Stimulated activated CD8-positive, alpha-beta memory T cell treated with anti-CD3 and anti-CD28 coated beads, Interleukin-2, amount 100 ng/mL, for 48 hours (primary cell): ENCODE measurements at regions not wholly inside any gene's neighbourhood (a gene's known extent, or its start where the extent isn't known, plus 50 kb on each side); places are given as distances from the start of the nearest gene placed in this dataset.
"Not testable (repeated sequence)": the region's sequence is repeated elsewhere in the genome, so short reads cannot be mapped to it uniquely, and the experiment has no call there.

ENCODE experiments used
- DNase-seq, 2 donors: peaks; one replicate each; pipeline ENCODE4 v3.0.0-alpha.2; 2020; ENCODE audit warnings: low read depth in 2 of 2

DNA sequence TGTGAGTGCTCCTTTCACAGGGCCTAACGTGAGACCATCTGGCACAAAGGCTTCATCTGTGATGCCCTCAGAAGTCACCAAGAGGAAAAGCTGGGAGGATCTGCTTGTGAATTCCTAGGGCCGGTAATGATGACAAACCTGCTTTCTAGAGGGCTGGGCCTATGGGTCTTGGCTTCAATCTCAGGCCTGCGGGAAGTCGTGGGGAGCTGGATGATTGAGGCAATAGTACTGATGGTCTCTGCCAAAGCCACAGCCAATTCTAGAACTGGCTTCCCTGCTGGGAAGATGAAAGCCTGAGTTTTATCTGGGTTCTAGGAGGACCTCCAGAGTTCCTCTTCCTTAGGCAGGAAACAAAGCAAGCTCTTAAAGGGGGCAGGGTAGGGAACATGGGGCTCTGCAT, 102.7 kb downstream of the TMEM215 start:
- DNase-seq: no peak

DNA sequence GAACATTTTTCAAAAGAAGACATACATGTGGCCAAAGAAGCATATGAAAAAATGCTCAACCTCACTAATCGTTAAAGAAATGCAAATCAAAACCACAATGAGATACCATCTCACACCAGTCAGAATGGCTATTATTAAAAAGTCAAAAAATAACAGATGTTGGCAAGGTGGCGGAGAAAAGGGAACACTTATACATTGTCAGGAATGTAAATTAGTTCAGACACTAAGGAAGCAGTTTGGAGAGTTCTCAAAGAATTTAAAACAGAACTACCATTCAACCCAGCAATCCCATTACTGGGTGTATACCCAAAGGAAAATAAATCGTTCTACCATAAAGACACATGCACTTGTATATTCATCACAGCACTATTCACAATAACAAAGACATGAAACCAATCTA, 106.9 kb downstream of the APTX start:
- not testable (repeated sequence) for DNase-seq

DNA sequence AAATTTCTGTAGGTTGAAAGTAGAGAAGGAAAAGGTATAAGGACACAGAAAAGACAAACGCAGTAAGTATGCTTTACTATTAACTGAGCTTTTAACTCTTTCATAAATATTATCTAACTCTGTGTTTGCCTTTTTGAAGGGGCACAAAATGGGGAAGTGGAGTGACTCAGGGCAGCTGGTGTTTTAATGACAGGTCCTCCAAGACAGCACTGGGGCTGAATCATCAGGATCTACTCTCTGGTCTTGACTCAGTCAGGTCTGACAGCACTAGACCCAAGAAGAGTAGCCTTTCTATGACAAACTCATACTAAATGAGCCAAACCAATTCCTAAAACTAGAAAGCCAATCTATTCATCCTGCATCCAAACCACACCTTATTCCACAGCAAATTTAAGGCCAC, 102.2 kb downstream of the APTX start:
- no peak for DNase-seq

DNA sequence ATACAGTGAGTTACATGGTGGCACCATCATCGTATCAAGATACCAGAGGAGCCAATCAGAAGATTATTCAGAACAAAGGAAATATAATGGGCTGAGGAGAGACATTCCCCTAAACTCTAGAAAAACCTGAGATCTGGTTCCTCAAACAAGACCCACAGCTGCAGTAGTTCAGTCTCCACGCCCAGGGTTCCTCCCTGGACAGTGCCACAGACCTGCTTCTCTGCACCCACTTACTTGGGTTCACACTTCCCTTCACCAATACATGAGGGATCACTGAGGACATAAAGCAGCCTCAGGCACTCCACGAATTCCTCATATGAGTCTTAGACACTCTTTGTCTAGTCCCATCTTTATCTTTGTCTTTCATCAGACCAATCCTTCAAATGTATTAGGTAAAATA, 101.7 kb downstream of the APTX start:
- DNase-seq: no peak

DNA sequence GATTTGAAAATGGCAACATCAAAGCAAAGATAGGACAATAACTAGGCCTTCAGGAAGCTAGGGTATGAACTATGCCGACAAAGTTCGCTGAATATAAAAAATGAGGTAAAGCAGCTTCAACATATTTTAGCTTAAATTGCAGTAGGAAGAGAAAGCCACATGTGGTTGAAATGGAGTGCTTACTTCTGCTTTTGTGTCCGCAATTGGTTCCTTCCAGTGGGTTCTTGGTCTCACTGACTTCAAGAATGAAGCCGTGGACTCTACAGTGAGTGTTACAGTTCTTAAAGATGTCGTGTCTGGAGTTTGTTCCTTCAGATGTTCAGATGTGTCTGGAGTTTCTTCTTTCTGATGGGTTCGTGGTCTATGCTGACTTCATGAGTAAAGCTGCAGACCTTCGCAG, 95.2 kb downstream of the APTX start:
- DNase-seq: no peak

DNA sequence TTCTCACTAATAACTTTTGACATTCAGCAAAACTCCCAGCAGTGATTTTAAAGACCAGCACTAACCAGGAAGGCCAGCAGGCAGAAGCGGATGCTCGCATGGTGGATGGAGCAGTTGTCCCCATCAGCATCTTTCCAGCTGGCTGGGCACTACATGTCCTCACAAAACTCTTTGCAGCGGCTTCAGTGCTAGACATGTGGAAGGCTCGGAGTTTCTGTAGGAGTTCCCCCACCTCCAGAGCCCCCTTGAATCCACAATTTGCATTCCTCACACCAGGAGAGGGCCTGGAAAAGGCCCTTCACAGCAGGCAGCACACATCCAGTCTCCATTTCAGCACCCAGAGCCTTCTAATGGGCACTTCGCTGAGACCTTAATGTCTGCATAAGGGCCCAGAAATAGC, 85.6 kb downstream of the APTX start:
- no peak for DNase-seq

DNA sequence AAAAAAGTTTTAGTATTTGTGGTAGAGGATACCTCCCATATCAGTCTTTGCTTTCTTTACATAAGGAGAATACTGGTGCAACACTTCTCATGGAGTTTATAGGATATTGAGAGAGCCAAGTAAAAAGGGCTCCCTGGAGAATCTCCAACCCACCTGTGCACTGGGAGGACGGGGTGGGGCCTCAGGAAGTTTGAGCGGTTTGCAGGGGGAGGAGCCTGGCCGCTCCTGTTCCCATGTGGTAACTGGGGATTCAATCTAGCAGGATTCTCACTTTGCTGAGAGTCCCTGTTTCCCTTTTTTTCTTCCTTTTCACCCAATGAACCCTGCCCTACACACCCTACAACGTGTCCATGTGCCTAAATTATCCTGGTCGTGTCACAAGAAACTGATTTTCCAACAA, 82.8 kb downstream of the APTX start:
- DNase-seq: no peak
